GM12864 (cell line): ENCODE measurements at regions not wholly inside any gene's neighbourhood (a gene's known extent, or its start where the extent isn't known, plus 50 kb on each side); places are given as distances from the start of the nearest gene placed in this dataset.

Experiments used
- DNase-seq: peaks from one replicate; pipeline ENCODE4 v3.0.0-alpha.2; 2011; ENCODE audit warnings: low read depth
- H3K4me3 ChIP-seq: 2 replicates; pipeline ENCODE4 v1.5.1; 2011; ENCODE audit warnings: mild to moderate bottlenecking, low read depth, low read length, control low read depth
- CTCF ChIP-seq: IDR thresholded peaks from 2 replicates; pipeline ENCODE4 v1.5.1; 2011; ENCODE audit warnings: low read depth, mild to moderate bottlenecking, moderate library complexity, low read length, control low read depth, inconsistent platforms; ENCODE audit errors: missing control alignments

- no peak overlapping the region for H3K4me3 ChIP-seq
- TF ChIP-seq CTCF = no peak
These were observed 52.0 kb upstream of the GATA5 start for GRCh38 chr20:62527781-62528180.

GRCh38 chr20:62528983-62529891 lies 53.4 kb upstream of the GATA5 start:
- no peak for TF ChIP-seq CTCF
- no peak for DNase-seq

More at GRCh38 chr20:62527781-62528180, 52.0 kb upstream of the GATA5 start:
- DNase-seq = no peak

GRCh38 chr20:62529896-62530642 lies 54.3 kb upstream of the GATA5 start:
- no peak overlapping the region for H3K4me3 ChIP-seq
- no peak for TF ChIP-seq CTCF
- DNase-seq = no peak

More at GRCh38 chr20:62528983-62529891, 53.4 kb upstream of the GATA5 start:
- H3K4me3 ChIP-seq = no peak overlapping the region

- TF ChIP-seq CTCF = no peak
- no peak for DNase-seq
These were observed 54.8 kb upstream of the GATA5 start for GRCh38 chr20:62530643-62531032.

GRCh38 chr20:62531046-62531838 lies 55.4 kb upstream of the GATA5 start:
- no peak for DNase-seq
- H3K4me3 ChIP-seq = no peak overlapping the region
- no peak for TF ChIP-seq CTCF

More at GRCh38 chr20:62530643-62531032, 54.8 kb upstream of the GATA5 start:
- H3K4me3 ChIP-seq = no peak overlapping the region

- no peak for DNase-seq
- H3K4me3 ChIP-seq = no peak overlapping the region
- no peak for TF ChIP-seq CTCF
These were observed 57.1 kb upstream of the GATA5 start for GRCh38 chr20:62532921-62533320.
